Glutamatergic neuron (in vitro differentiated cells): ENCODE measurements at regions not wholly inside any gene's neighbourhood (a gene's known extent, or its start where the extent isn't known, plus 50 kb on each side); places are given as distances from the start of the nearest gene placed in this dataset.

Experiments used
- DNase-seq: peaks from one replicate; pipeline ENCODE4 v3.0.0; 2022
- H3K27ac Mint-ChIP-seq: one replicate; pipeline ENCODE4 v1.8.0; 2020; ENCODE audit warnings: mild to moderate bottlenecking, mixed read lengths, inconsistent platforms; ENCODE audit not compliant: unreplicated experiment
- H3K27me3 Mint-ChIP-seq: one replicate; pipeline ENCODE4 v1.8.0; 2020; ENCODE audit warnings: mild to moderate bottlenecking, moderate library complexity, mixed read lengths, inconsistent platforms; ENCODE audit not compliant: unreplicated experiment
- H3K36me3 Mint-ChIP-seq: one replicate; pipeline ENCODE4 v1.8.0; 2020; ENCODE audit warnings: mild to moderate bottlenecking, mixed read lengths, inconsistent platforms; ENCODE audit not compliant: unreplicated experiment
- H3K4me1 Mint-ChIP-seq: one replicate; pipeline ENCODE4 v1.8.0; 2020; ENCODE audit warnings: mild to moderate bottlenecking, low read depth, mixed read lengths, inconsistent platforms; ENCODE audit not compliant: unreplicated experiment
- H3K4me3 Mint-ChIP-seq: one replicate; pipeline ENCODE4 v1.8.0; 2020; ENCODE audit warnings: mild to moderate bottlenecking, mixed read lengths, inconsistent platforms; ENCODE audit not compliant: unreplicated experiment
- H3K9me3 Mint-ChIP-seq: one replicate; pipeline ENCODE4 v1.8.0; 2020; ENCODE audit warnings: mild to moderate bottlenecking, moderate library complexity, mixed read lengths, inconsistent platforms; ENCODE audit not compliant: unreplicated experiment
- CTCF ChIP-seq: fragments of 200-600 bp; sonication (generic); IDR thresholded peaks from one replicate; pipeline ENCODE4 v1.5.0; 2021; ENCODE audit not compliant: partially characterized antibody, unreplicated experiment

DNA sequence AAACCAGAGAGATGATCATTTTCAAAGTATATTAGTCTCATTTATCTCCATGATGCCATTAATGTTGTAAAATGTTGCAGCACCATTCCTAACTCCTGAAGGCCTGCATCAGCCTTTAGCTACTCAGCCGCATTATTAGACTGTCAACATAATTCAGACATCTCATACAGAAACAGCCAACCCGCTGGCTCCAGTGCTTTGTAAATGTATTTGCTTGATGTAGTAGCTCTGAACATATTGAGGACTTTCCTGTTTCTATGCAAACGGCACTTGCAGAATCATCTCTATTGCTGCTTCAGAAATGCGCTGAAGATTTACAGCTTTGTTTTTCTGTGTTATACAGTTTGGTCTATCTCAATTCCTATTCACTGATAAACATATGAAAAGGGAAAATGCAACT, 372.2 kb downstream of the DSEL start:
- Mint-ChIP-seq H3K27ac (no peak overlapping the region), H3K4me3 (no peak overlapping the region), H3K4me1 (peaks cover 7% of the 10 kb centered on the region), H3K9me3 (no peaks in the 10 kb centered on the region), H3K27me3 (no peaks in the 10 kb centered on the region), H3K36me3 (no peaks in the 10 kb centered on the region)
- no peak for TF ChIP-seq CTCF
- no peak for DNase-seq

GRCh38 chr18:67143028-67143427, 373.5 kb downstream of the DSEL start:
- no peak for DNase-seq
- H3K9me3 Mint-ChIP-seq: no peaks in the 10 kb centered on the region

GRCh38 chr18:67142604-67143003, 373.9 kb downstream of the DSEL start:
- Mint-ChIP-seq H3K4me3 (no peak overlapping the region), H3K27ac (no peak overlapping the region), H3K4me1 (peaks cover 7% of the 10 kb centered on the region), H3K36me3 (no peaks in the 10 kb centered on the region), H3K27me3 (no peaks in the 10 kb centered on the region), H3K9me3 (no peaks in the 10 kb centered on the region)
- TF ChIP-seq CTCF: no peak
- DNase-seq: no peak

More at GRCh38 chr18:67143028-67143427, 373.5 kb downstream of the DSEL start:
- H3K4me1 Mint-ChIP-seq: peaks cover 7% of the 10 kb centered on the region
- TF ChIP-seq CTCF: no peak
- no peak overlapping the region for H3K27ac Mint-ChIP-seq
- no peaks in the 10 kb centered on the region for H3K36me3 Mint-ChIP-seq
- H3K27me3 Mint-ChIP-seq: no peaks in the 10 kb centered on the region
- H3K4me3 Mint-ChIP-seq: no peak overlapping the region

- TF ChIP-seq CTCF: no peak
- Mint-ChIP-seq H3K9me3 (peaks cover 2% of the 10 kb centered on the region), H3K27ac (no peak overlapping the region), H3K27me3 (no peaks in the 10 kb centered on the region), H3K4me3 (no peak overlapping the region), H3K36me3 (no peaks in the 10 kb centered on the region), H3K4me1 (peaks cover 15% of the 10 kb centered on the region)
- DNase-seq: no peak
Observed at GRCh38 chr18:67140495-67140894, 376.0 kb downstream of the DSEL start.

DNA sequence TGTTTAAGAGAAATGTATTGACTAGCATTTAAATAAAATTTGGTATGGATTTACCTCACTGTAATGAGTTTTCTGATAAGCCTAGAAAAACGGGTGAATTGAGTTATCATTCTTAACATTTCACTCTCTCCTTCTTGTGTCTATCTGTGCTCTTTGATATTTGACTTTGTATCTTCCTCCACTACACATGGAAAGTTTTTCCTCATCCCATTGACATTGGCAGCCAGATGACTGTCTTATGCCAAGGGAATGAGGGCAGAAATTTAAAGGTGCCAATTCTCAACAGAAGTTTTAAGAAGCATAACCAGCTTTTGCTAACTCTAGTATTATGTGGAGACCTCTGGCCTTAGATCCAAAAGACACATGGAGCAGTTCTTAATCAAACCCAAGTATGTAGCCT, 376.6 kb downstream of the DSEL start:
- no peak overlapping the region for H3K4me3 Mint-ChIP-seq
- DNase-seq: no peak
- H3K4me1 Mint-ChIP-seq: peaks cover 14% of the 10 kb centered on the region
- H3K27ac Mint-ChIP-seq: no peak overlapping the region
- no peaks in the 10 kb centered on the region for H3K36me3 Mint-ChIP-seq
- TF ChIP-seq CTCF: no peak
- no peaks in the 10 kb centered on the region for H3K27me3 Mint-ChIP-seq
- H3K9me3 Mint-ChIP-seq: peaks cover 2% of the 10 kb centered on the region
